HT-29 (cell line): ENCODE measurements at regions not wholly inside any gene's neighbourhood (a gene's known extent, or its start where the extent isn't known, plus 50 kb on each side); places are given as distances from the start of the nearest gene placed in this dataset.
"Not testable (repeated sequence)": the region's sequence is repeated elsewhere in the genome, so short reads cannot be mapped to it uniquely, and the experiment has no call there.

Source experiments
- DNase-seq: peaks from one replicate; pipeline ENCODE4 v3.0.0-alpha.2; 2015; ENCODE audit warnings: low spot score

GRCh38 chr5:124962111-124962510 lies 215.7 kb upstream of the ZNF608 start:
- no peak for DNase-seq

- no peak for DNase-seq
Measured at GRCh38 chr5:124962735-124963134, 216.3 kb upstream of the ZNF608 start.

- DNase-seq, result no peak
Measured at GRCh38 chr5:124963236-124963919, 216.9 kb upstream of the ZNF608 start.

- not testable (repeated sequence) for DNase-seq
Measured at GRCh38 chr5:124966741-124967140, 220.3 kb upstream of the ZNF608 start.

- DNase-seq, result not testable (repeated sequence)
Measured at GRCh38 chr5:124970381-124970780, 223.9 kb upstream of the ZNF608 start.

- no peak for DNase-seq
Measured at GRCh38 chr5:124972703-124973102, 226.3 kb upstream of the ZNF608 start.

- no peak for DNase-seq
Measured at GRCh38 chr5:124973661-124974060, 227.2 kb upstream of the ZNF608 start.

- DNase-seq, result no peak
Measured at GRCh38 chr5:124976086-124976485, 229.6 kb upstream of the ZNF608 start.

- DNase-seq, result peak; percentile 26
Measured at GRCh38 chr5:124979251-124979650, 232.8 kb upstream of the ZNF608 start.

GRCh38 chr5:124980163-124980941 lies 233.9 kb upstream of the ZNF608 start:
- no peak for DNase-seq

GRCh38 chr5:124981901-124982300 lies 235.5 kb upstream of the ZNF608 start:
- peak; percentile 49 for DNase-seq

- DNase-seq, result no peak
Measured at GRCh38 chr5:124986170-124986569, 239.7 kb upstream of the ZNF608 start.

- DNase-seq, result no peak
Measured at GRCh38 chr5:124986667-124987066, 240.2 kb upstream of the ZNF608 start.

- not testable (repeated sequence) for DNase-seq
Measured at GRCh38 chr5:124987786-124988185, 241.3 kb upstream of the ZNF608 start.

GRCh38 chr5:124990723-124991122 lies 244.3 kb upstream of the ZNF608 start:
- DNase-seq, result no peak

GRCh38 chr5:124995421-124995820 lies 249.0 kb upstream of the ZNF608 start:
- DNase-seq, result peak; percentile 23

- no peak for DNase-seq
Measured at GRCh38 chr5:124996023-124996763, 249.8 kb upstream of the ZNF608 start.

GRCh38 chr5:124996764-124997077 lies 250.3 kb upstream of the ZNF608 start:
- DNase-seq, result no peak

GRCh38 chr5:124997186-124997893 lies 250.9 kb upstream of the ZNF608 start:
- peak; percentile 65 for DNase-seq

GRCh38 chr5:124998520-124998919 lies 252.1 kb upstream of the ZNF608 start:
- DNase-seq, result no peak

- no peak for DNase-seq
Measured at GRCh38 chr5:125002727-125003598, 256.5 kb upstream of the ZNF608 start.
